ENCODE measurements at regions not wholly inside any gene's neighbourhood (a gene's known extent, or its start where the extent isn't known, plus 50 kb on each side); places are given as distances from the start of the nearest gene placed in this dataset.

DNA sequence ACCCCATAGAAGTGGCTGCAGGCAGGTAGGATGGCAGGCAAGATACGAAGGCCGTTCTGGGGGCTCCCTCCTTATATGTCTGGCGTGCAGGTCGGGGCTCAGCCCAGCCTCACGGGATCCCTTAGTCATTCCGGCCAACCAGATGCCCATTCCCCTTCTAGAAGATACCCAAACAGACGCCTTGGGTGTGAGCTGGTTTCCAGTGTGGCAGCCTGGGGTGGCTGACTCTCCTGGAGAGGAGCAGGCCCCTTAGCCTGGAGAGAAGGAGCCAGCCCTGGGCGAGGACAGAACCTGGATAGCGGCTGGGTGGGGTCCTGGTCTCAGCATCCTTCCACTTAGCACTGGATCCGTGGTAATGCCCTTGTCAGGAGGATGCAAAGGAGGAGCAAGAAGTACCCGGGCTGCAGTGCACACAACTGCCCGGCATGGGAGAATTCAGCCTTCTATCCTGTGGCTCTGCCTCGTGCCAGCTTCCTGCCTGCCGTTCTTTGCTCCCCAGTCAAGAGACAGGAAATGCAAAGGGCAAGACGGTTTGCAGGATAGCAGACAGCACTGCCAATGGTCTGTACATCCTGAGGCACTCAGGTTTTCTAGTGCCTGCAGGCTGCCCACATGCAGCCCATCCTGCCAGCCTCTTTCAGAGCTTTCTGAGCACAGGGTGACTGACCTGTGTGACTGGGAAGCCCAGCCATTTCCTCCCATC lies 56.7 kb upstream of the WASF3 start:
- no peaks in the 10 kb centered on the region for H3K36me3 Mint-ChIP-seq
- ATAC-seq (no peak), DNase-seq (ENCODE audit: low spot score in 2 of 2) (no peak)
- no peak overlapping the region for H3K27ac Mint-ChIP-seq
- no peaks in the 10 kb centered on the region for H3K9me3 Mint-ChIP-seq

DNA sequence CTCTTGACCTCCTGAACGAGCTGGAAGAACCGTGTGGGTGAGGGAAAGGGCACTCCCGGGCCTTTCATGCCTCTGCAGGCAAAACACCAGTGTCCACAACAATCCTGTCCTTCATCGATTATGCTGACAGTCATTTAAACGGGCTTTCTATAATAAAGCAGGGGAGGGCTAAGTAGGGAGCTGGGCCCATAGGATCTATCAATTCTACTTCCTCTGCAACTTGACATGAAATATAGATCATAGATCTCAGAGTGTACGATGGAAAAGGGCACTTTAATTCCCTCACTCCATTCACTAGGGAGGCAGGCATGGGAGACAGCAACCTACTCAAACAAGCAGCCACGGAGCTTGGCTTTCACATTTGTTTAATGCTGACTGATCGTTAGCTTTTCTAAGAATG lies 55.8 kb upstream of the WASF3 start:
- no peak overlapping the region for H3K27ac Mint-ChIP-seq
- no peak for DNase-seq (ENCODE audit: low spot score in 2 of 2)
- no peaks in the 10 kb centered on the region for H3K36me3 Mint-ChIP-seq
- no peaks in the 10 kb centered on the region for H3K9me3 Mint-ChIP-seq
- no peak for ATAC-seq

DNA sequence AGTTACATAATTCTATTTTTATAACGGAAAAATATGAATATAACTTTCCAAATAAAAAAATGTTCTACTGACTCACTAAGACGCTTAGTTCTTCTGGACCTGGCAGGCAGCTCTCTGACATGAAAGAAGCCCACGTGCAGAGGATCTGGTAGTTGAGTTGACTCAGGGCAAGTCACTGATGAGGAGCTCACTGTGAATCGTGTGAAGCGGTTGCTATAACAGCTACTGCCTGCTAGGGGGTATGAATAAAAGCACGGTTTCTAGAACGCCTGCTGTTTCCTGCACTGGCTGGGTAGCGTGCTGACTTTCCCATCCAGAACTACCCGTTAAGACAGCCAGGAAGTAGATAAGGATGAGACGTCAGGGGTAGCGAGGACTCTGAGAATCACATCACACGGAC lies 54.7 kb upstream of the WASF3 start:
- Mint-ChIP-seq H3K36me3 (peaks cover 0 to 6% of the 10 kb centered on the region in 2 donors), H3K27ac (peak overlapping the region in 1 of 2 donors; percentile 25), H3K9me3 (no peaks in the 10 kb centered on the region)
- ATAC-seq (peak; percentile 93 to 98), DNase-seq (ENCODE audit: low spot score in 2 of 2) (peak in 1 of 2 donors; percentile 28)

DNA sequence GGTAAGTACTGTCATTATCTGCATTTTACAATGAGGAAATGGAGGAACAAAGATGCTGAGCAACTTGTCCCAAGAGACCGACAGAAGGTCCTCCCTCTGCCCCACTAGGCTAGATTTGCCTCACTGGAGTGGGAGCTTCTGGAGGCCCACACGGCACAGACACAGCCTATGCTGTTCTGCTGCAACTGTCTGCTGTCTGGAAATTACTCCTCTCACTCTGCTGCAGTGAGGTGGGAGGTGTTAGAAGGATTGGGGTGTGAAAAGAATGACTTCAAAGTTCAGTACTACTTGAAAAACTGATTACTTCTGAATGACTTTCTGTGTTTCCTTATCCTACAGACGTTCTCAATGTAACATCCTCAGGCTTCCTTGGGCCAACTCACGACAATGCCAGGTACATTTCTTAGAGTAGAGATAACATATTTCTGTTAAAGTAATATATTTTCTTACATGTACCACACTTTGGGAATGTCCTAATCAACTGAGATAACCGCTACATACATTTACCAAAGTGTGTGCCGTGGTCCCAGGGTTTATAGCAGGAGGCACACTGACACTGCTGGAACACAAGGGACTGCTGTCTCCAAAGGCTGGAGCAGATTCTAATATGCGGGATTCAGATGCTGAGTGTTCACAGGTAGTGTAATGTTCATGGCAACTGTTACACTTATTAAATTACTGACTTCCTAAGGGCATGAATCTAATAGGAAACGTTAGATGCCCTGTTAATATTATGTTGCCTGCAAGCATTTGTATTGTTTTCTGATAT lies 53.5 kb upstream of the WASF3 start:
- Mint-ChIP-seq H3K9me3 (no peaks in the 10 kb centered on the region), H3K27ac (no peak overlapping the region), H3K36me3 (peaks cover 0 to 10% of the 10 kb centered on the region in 2 donors)
- DNase-seq (ENCODE audit: low spot score in 2 of 2) (no peak), ATAC-seq (peak in 1 of 2 donors; percentile 43)
